Mucosa of descending colon (tissue), 3 donors: ENCODE measurements at regions not wholly inside any gene's neighbourhood (a gene's known extent, or its start where the extent isn't known, plus 50 kb on each side); places are given as distances from the start of the nearest gene placed in this dataset.

ENCODE experiments used
- ATAC-seq: fragments of 200-7000 bp; cut with Tn5 transposase; one replicate; pipeline ENCODE4 v1.9.1; 2020; ENCODE audit warnings: mild to moderate bottlenecking, moderate library complexity
- DNase-seq, 3 donors: peaks; one replicate each; pipeline ENCODE4 v3.0.0-alpha.2; 2020
- H3K36me3 ChIP-seq: fragments of 200-600 bp; one replicate; pipeline ENCODE4 v1.8.0; 2021; ENCODE audit warnings: low read depth, mild to moderate bottlenecking
- H3K4me1 ChIP-seq: fragments of 200-600 bp; one replicate; pipeline ENCODE4 v1.8.0; 2021; ENCODE audit warnings: low read depth, mild to moderate bottlenecking
- H3K4me3 ChIP-seq: fragments of 200-600 bp; one replicate; pipeline ENCODE4 v1.8.0; 2021; ENCODE audit warnings: mild to moderate bottlenecking
- H3K9me3 ChIP-seq: fragments of 200-600 bp; one replicate; pipeline ENCODE4 v1.8.0; 2021; ENCODE audit warnings: mild to moderate bottlenecking
- CTCF ChIP-seq: fragments of 200-600 bp; IDR thresholded peaks from one replicate; pipeline ENCODE4 v1.8.0; 2022; ENCODE audit warnings: antibody characterized with exemption, mild to moderate bottlenecking
- intact Hi-C, 2 donors: fragments of 100-400 bp; cut with DNase I in 1 of 2; cut with micrococcal nuclease in 1 of 2; formaldehyde crosslinking; loops; one replicate each; pipeline versions ENCODE4 v1.11.0 to v1.11.1; 2022; cut with DNase I, micrococcal nuclease
- donor health status: DM: no; HTN: no; CAD: no; lungs with moderate emphysema.
- donor health status: DM: no; HTN: no; CAD: no.
- donor health status: DM: no; HTN: yes; CAD: no.

GRCh38 chr12:103182299-103182698 is 224.8 kb downstream of the ASCL1 start:
- no peaks in the 10 kb centered on the region for H3K9me3 ChIP-seq
- intact Hi-C loops = no loop called here
- DNase-seq (no peak), ATAC-seq (no peak)
- no peak for TF ChIP-seq CTCF
- H3K4me3 ChIP-seq = no peak overlapping the region
- H3K4me1 ChIP-seq = no peaks in the 10 kb centered on the region
- no peaks in the 10 kb centered on the region for H3K36me3 ChIP-seq

GRCh38 chr12:103196467-103196866 is 239.0 kb downstream of the ASCL1 start:
- H3K9me3 ChIP-seq = peaks cover 4% of the 10 kb centered on the region
- intact Hi-C loops = no loop called here
- DNase-seq = no peak
- no peak overlapping the region for H3K4me3 ChIP-seq
- ATAC-seq = no peak
- H3K36me3 ChIP-seq = no peaks in the 10 kb centered on the region
- no peak for TF ChIP-seq CTCF
- H3K4me1 ChIP-seq = no peaks in the 10 kb centered on the region

- no peaks in the 10 kb centered on the region for H3K4me1 ChIP-seq
- H3K9me3 ChIP-seq = peaks cover 3% of the 10 kb centered on the region
- no peaks in the 10 kb centered on the region for H3K36me3 ChIP-seq
- DNase-seq = no peak
- intact Hi-C loops = no loop called here
- no peak for ATAC-seq
- no peak overlapping the region for H3K4me3 ChIP-seq
- no peak for TF ChIP-seq CTCF
These were observed 240.4 kb downstream of the ASCL1 start for GRCh38 chr12:103197725-103198388.

- ATAC-seq (no peak), DNase-seq (no peak)
- intact Hi-C loops = no loop called here
- no peak for TF ChIP-seq CTCF
- H3K36me3 ChIP-seq = no peaks in the 10 kb centered on the region
- H3K9me3 ChIP-seq = peaks cover 3% of the 10 kb centered on the region
- H3K4me3 ChIP-seq = no peak overlapping the region
- H3K4me1 ChIP-seq = no peaks in the 10 kb centered on the region
These were observed 241.0 kb downstream of the ASCL1 start for GRCh38 chr12:103198499-103198898.

- no peak for TF ChIP-seq CTCF
- Histone ChIP-seq H3K4me3 (no peak overlapping the region), H3K9me3 (no peaks in the 10 kb centered on the region), H3K4me1 (no peaks in the 10 kb centered on the region), H3K36me3 (no peaks in the 10 kb centered on the region)
- no peak for DNase-seq
- intact Hi-C loops = no loop called here
- no peak for ATAC-seq
These were observed 248.4 kb downstream of the ASCL1 start for GRCh38 chr12:103205906-103206305.

- Histone ChIP-seq H3K4me1 (no peaks in the 10 kb centered on the region), H3K36me3 (no peaks in the 10 kb centered on the region), H3K9me3 (no peaks in the 10 kb centered on the region), H3K4me3 (no peak overlapping the region)
- intact Hi-C loops = no loop called here
- DNase-seq (no peak), ATAC-seq (no peak)
- no peak for TF ChIP-seq CTCF
These were observed 250.5 kb downstream of the ASCL1 start for GRCh38 chr12:103207936-103208335.
